GM18858 (cell line): ENCODE measurements at regions not wholly inside any gene's neighbourhood (a gene's known extent, or its start where the extent isn't known, plus 50 kb on each side); places are given as distances from the start of the nearest gene placed in this dataset.
"Not testable (repeated sequence)": the region's sequence is repeated elsewhere in the genome, so short reads cannot be mapped to it uniquely, and the experiment has no call there.

ENCODE experiments used
- ATAC-seq: cut with Tn5 transposase; IDR thresholded peaks from one replicate; pipeline ENCODE4 v1.9.1; 2021; ENCODE audit not compliant: unreplicated experiment

GRCh38 chr4:17020451-17020850, 122.0 kb upstream of the LDB2 start:
- no peak for ATAC-seq

GRCh38 chr4:17018621-17019020, 120.2 kb upstream of the LDB2 start:
- ATAC-seq, result not testable (repeated sequence)

GRCh38 chr4:17018013-17018412, 119.6 kb upstream of the LDB2 start:
- ATAC-seq, result no peak

GRCh38 chr4:17013382-17014006, 115.0 kb upstream of the LDB2 start:
- ATAC-seq, result no peak

DNA sequence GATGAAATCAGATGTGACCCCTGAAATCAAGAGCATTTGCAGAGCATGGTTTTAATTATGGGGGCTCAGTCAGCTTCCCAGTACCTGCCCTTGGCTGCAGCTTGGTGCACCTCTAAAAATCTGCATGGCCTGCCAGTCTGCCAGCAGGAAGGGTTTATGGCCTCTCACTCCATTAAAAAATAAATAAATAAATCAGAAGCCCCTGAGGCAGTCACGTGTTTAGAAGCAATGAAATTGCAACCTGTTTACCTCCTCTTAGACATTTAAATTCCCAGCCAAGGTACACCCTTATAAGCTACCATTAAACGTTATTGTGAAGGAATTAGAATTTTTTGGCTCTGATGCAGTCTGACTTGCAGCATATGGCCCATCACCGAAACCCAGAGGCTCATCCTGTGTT, 114.0 kb upstream of the LDB2 start:
- ATAC-seq, result no peak

DNA sequence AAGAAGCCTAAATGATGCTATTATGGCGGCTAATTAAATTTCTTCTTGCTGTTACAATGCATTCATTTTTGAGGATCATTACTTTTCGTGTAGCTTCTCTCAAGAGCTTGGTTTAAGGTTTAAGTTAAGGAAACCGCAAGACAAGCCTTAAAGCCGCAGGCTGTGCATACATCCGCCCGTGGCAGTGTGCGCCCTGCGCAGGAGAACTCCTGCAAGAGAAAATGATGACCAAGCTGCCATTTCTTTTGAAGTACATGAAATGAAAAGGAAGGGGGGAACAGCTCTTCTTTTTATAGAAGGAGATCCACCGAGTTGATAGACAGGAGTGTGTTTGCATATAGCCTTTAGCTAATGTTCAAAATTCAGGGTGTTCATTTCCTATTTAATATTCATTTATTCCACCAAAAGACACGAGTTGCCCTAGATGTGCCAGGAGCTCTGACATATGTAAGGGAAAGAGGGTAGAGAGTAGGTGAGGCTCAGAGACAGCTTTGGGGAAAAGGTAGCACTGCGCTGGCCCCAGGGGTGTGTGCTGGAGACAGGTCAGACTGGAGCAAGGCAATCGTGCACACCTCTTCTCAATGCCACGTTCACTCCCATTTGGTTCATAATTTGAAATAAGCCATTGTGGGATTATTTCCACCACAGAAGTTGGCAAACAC, 112.1 kb upstream of the LDB2 start:
- ATAC-seq, result no peak

DNA sequence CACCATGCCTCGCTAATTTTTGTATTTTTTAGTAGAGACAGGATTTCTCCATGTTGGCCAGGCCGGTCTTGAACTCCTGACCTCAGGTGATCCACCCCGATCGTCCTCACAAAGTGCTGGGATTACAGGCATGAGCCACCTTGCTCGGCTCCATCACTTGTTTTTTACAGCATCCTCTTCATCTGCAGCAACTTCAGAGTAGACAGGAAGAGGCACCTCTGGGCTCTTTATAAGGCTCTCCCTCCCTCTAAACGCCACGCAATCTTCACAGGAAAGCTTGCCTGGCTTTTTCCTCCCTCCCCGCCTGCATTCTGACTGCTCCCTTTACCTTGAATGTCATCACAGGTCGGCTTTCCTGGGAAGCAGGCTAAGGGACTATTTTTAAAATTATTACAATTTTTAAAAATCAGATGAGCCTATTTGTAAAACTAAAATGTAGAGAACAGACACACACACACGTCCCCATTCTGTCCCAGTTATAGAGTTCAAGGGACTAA, 111.5 kb upstream of the LDB2 start:
- no peak for ATAC-seq

DNA sequence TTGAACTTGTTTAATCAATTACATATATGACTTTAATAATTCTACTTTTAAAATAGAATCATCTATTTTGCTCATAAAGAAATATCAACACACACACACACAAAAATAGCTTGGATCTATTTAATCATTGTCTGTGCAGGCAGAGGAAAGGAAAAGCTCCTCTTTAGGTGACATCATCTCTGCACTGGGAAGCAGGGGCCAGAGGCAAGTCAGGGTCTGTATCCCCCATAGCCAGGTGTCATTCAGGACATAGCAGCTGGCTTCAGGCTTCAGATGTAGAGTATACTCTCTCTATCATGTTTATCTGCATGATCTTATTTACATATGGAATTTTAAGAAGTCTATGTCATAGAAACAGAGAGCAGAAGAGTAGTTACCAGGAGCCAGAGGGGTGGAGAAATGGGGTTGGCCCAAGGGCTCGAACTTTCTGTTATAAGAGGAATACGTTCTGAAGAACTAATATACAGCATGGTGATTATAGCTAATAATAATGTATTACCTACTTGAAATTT, 110.4 kb upstream of the LDB2 start:
- ATAC-seq, result no peak

DNA sequence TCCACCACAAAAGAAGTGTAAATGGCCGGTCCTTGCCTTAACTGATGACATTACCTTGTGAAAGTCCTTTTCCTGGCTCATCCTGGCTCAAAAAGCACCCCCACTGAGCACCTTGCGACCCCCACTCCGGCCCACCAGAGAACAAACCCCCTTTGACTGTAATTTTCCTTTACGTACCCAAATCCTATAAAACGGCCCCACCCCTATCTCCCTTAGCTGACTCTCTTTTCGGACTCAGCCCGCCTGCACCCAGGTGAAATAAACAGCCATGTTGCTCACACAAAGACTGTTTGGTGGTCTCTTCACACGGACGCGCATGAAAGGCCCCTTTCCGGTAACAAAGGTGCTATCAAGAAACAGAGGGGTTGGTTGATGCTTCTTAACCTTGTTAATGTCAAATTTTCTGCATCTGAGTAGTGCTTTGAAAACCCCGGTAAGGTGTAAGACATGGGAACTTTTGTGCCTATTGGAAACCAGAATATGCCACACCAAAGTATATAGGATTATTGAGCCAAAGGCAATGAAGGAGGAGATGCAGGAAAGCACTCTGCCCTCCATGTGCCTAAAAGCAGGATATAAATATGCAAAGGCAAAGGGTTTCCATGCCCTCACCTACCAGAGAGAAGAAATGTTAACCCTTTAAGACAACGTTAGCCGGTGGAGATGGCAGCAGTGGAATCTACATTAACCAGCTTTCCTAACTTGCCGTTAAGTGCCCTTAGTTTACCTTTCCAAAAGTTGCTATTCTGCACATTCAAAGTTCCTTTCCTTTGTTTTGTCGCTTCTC, 105.4 kb upstream of the LDB2 start:
- not testable (repeated sequence) for ATAC-seq

DNA sequence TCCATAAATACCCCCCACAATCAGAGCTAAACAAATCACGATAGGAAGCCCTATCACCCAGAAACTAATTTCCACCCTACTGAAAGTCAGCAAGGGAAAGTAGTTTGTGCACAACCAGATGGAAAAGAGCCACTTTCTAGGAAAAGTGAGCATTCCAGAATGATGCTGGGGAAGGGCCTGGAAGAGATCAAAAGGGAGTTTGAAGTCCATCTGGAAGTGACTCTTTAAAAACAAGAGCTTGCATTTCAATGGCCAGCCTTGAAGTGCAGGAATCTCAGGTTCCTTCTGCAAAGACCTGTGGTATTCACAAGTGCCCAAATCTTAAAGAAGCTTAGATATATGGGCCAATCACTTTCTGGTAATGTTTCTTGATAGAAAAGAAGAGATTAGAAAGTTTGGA, 97.0 kb upstream of the LDB2 start:
- no peak for ATAC-seq

- ATAC-seq, result no peak
Observed at GRCh38 chr4:16993956-16994840, 95.8 kb upstream of the LDB2 start.

DNA sequence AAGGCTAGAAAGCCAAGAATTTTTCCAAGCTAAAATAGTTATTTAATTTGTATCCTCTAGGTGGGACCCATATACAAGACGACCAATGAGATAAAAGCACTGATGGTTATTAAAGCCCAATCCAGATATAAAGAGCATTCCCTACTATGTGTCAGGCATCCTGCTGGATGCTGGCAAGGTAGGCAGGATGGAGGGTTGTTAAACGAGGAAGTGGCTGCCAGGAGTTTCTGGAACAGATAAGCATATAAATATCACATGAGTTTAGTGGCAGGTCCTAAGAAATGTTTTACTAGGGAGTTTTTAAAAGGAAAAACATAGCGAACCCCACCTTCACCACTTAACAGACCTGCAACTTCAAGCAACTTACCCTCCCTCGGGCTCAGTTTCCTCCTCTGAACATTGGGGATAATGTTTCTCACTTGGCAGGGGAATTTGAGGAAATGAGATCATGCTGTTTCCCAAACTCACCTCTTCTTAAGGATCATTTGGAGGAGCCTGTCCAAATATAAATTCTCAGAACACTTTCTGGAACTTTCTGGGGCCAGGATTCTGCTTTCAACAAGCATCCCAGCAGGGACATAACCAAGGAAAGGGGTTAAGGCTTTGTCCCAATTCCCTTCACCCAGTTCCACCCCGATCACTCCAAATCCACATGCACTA, 94.3 kb upstream of the LDB2 start:
- ATAC-seq, result no peak

DNA sequence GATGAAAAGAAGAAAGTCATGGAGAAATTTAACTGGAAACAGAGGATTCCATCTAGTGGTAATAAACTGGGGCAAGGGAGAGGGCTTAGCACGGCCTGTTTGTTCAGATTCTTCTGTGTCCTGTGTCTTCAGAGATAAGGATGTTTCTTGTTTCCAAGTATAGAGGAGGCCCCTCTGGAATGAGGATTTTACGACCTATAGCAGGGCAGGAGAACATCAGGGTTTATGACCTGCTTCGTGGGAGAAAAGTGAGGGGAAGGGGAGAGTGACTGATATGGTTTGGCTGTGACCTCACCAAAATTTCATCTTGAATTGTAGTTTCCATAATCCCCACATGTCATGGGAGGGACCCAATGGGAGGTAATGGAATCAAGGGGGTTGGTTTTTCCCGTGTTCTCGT, 93.0 kb upstream of the LDB2 start:
- ATAC-seq, result no peak

- ATAC-seq, result no peak
Observed at GRCh38 chr4:16989371-16989770, 90.9 kb upstream of the LDB2 start.

- ATAC-seq, result no peak
Observed at GRCh38 chr4:16988814-16989213, 90.4 kb upstream of the LDB2 start.

DNA sequence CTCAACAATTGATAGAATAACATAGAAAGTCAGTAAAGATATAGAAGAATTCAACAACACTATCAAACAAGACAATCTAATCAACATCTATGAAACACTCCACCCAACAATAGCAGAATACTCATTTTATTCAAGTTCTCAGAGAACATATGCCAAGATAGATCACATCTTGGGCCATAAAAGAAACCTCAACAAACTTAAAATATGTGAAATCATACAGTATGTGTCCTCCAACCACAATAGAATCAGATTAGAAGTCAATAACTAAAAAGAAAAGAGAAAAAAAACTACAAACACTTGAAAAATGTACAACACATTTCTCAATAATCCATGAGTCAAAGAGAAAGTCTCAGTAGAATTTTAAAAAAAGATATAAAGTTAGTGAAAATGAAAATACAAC, 78.6 kb upstream of the LDB2 start:
- no peak for ATAC-seq

DNA sequence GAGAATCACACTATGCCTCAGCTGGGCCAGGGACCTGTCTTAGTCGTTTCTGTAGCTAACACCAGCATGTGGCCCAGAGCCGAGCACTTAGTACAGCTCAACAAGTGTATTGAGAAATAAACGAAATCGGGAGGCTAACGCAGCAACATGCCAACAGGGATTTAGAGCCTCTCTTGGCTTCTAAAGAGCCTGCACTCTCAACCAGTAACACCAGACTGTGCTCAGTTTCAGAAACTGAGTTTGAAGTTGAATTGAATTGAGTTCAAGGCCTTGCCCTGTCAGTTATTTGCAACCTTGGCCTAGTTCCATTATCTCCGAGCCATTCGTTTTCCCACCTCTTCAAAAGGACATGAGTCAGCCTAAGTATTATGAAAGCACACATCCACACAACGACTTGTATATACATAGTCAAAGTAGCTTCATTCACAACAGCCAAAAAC, 71.3 kb upstream of the LDB2 start:
- no peak for ATAC-seq

DNA sequence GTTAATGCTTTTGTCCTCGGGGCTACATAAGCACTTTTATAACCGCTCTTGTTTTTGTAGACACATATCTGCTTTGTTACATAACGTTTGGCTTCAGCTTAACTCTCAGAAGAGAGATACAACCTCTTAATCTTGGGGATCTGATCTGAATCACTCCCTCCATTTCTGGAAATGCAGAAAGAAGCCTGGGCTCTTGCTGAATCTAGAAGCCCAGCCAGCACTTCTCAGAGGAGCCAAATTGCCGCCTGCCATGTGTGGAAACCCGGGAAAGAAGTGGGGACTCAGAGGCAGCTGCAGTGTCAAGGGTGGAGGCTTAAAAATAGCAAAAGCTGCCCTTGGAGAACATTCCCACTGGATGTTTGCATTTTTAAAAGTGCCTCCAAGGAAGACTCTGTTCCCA, 69.3 kb upstream of the LDB2 start:
- ATAC-seq, result no peak

- ATAC-seq, result no peak
Observed at GRCh38 chr4:16959305-16959704, 60.9 kb upstream of the LDB2 start.

DNA sequence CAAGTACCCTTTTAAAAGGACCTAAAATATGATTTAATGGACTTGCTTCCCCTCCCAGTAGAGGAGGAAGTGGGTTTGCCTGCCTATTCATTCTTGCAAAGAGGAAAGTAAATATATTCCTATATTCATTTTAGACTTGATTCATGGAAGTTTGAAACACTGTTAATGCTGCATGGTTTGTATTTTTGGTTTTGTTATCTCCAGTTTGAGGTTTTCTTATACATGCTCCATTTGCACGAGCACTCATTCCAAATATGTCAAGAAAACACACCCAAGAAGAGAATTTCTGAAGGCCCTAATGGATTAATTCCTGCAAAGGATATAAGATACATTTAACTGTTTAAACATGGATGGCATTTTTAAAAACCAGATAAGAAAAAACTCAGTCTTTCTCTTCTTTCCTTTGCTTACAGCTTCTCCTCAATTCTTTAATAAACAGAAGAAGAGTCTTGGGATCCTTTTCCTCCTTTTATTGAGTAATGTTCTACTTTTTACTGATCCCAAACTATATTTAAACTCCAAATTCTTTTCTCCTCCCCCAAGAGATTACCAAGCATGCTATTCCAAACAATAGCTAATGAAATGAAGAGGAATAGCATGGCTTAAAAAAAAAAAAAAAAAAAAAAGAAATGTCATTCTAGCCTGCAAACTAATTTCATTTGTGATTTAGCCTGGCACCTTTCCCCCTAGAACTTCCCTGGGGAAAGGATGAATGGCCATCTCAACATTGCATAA, 54.6 kb upstream of the LDB2 start:
- no peak for ATAC-seq
